ENCODE measurements at regions not wholly inside any gene's neighbourhood (a gene's known extent, or its start where the extent isn't known, plus 50 kb on each side); places are given as distances from the start of the nearest gene placed in this dataset.
"Not testable (repeated sequence)": the region's sequence is repeated elsewhere in the genome, so short reads cannot be mapped to it uniquely, and the experiment has no call there.

GRCh38 chr3:127435299-127435698 lies 147.5 kb upstream of the PRR20G start:
- TF ChIP-seq CTCF (IDR thresholded peaks at IDR 0.05; ENCODE audit: insufficient read depth, low read depth, low read length); EZH2 (IDR thresholded peaks at IDR 0.05; ENCODE audit: insufficient read depth, low read length): not testable (repeated sequence)
